Cardiac fibroblast (primary cell): ENCODE measurements at regions not wholly inside any gene's neighbourhood (a gene's known extent, or its start where the extent isn't known, plus 50 kb on each side); places are given as distances from the start of the nearest gene placed in this dataset.

Source experiments
- DNase-seq, 2 donors: peaks; one replicate each; pipeline versions ENCODE4 v3.0.0 to v3.0.0-alpha.2; 2010; ENCODE audit warnings: low read depth in 2 of 2
- H3K4me3 ChIP-seq, 2 donors: replicated peaks in 1 of 2; 1 replicate in 1 of 2; 2 replicates in 1 of 2; pipeline ENCODE4 v1.5.1; 2011; ENCODE audit warnings: low read depth in 2 of 2, low read length in 2 of 2, mild to moderate bottlenecking in 2 of 2, moderate library complexity in 1 of 2
- CTCF ChIP-seq: IDR thresholded peaks from one replicate; pipeline ENCODE4 v1.5.1; 2011; ENCODE audit warnings: low read depth, mild to moderate bottlenecking, low read length, inconsistent platforms

DNA sequence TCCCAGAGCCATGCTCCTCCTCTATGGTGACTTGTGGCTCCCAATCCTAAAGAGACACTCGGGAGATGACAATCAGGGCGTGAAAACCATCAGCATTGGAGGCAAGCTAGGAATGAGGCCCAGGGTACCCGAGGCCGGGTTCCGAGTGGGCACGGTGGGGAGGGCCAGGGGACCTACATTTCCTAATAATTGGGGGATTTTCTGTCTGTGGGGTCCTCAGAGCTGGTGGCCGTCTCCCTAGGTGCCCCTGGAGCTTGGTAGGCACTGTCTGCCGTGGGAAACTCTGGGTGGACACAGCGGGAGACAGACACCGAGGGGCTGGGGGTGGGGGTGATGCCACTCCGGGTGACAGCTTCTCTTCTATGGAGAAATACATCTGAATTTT is 312.5 kb upstream of the TNRC6C start:
- TF ChIP-seq CTCF = no peak
- no peak for DNase-seq
- H3K4me3 ChIP-seq = no peak overlapping the region

GRCh38 chr17:77647531-77647930 is 311.0 kb upstream of the TNRC6C start:
- no peak overlapping the region for H3K4me3 ChIP-seq
- DNase-seq = no peak
- TF ChIP-seq CTCF = no peak

GRCh38 chr17:77649717-77650211 is 308.7 kb upstream of the TNRC6C start:
- DNase-seq = peak in 1 of 2 donors; percentile 11
- TF ChIP-seq CTCF = no peak

GRCh38 chr17:77651988-77652387 is 306.5 kb upstream of the TNRC6C start:
- TF ChIP-seq CTCF = no peak
- no peak overlapping the region for H3K4me3 ChIP-seq
- no peak for DNase-seq

More at GRCh38 chr17:77649717-77650211, 308.7 kb upstream of the TNRC6C start:
- H3K4me3 ChIP-seq = no peak overlapping the region

GRCh38 chr17:77654296-77654695 is 304.2 kb upstream of the TNRC6C start:
- TF ChIP-seq CTCF = no peak
- H3K4me3 ChIP-seq = no peak overlapping the region
- no peak for DNase-seq

GRCh38 chr17:77654850-77655249 is 303.7 kb upstream of the TNRC6C start:
- TF ChIP-seq CTCF = no peak
- H3K4me3 ChIP-seq = no peak overlapping the region
- no peak for DNase-seq

DNA sequence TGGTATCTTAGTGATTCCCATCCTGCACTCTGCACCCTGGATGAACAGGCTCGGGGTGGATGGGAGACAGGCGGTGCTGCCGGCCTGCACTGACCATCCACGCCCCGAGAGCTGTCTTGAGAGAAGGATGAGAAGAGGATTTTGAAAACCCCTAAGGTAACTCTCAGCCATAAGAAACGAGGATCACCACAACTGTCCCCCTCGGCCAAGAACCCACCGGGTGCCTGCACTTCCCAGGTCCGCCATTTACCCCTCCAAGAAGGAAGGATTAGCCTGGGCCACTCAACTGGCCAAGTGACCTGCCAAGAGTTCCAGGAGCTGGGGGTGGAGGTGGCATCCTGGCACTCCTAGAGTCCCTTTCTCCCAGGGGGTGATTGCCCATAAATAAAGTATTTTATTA is 302.4 kb upstream of the TNRC6C start:
- H3K4me3 ChIP-seq = no peak overlapping the region
- no peak for DNase-seq
- TF ChIP-seq CTCF = no peak
